A549 (cell line): ENCODE measurements at regions not wholly inside any gene's neighbourhood (a gene's known extent, or its start where the extent isn't known, plus 50 kb on each side); places are given as distances from the start of the nearest gene placed in this dataset.

Experiments used
- CBX2 ChIP-seq: fragments of 200-600 bp; sonication (generic); IDR thresholded peaks from 2 replicates; pipeline ENCODE4 v1.6.1; 2016; ENCODE audit warnings: low read depth, mild to moderate bottlenecking, borderline replicate concordance
- CHD2 ChIP-seq: fragments of 150-350 bp; IDR thresholded peaks from 2 replicates; pipeline ENCODE4 v1.6.1; 2014; ENCODE audit warnings: low read length; ENCODE audit not compliant: partially characterized antibody
- ESRRA ChIP-seq: fragments of 150-350 bp; IDR thresholded peaks from 2 replicates; pipeline ENCODE4 v1.6.1; 2014; ENCODE audit warnings: mild to moderate bottlenecking, low read length, borderline replicate concordance
- HDAC2 ChIP-seq: fragments of 200-600 bp; sonication (generic); IDR thresholded peaks from 2 replicates; pipeline ENCODE4 v1.6.1; 2016
- JUNB ChIP-seq: fragments of >200 bp; sonication (Bioruptor Twin); formaldehyde crosslinking; IDR thresholded peaks from 2 replicates; pipeline ENCODE4 v1.6.1; 2016
- MAZ ChIP-seq: fragments of 150-350 bp; IDR thresholded peaks from 2 replicates; pipeline ENCODE4 v1.6.1; 2014; ENCODE audit warnings: antibody characterized with exemption, low read depth, low read length, borderline replicate concordance
- MYC ChIP-seq: IDR thresholded peaks from 2 replicates; pipeline ENCODE4 v1.6.1; 2012; ENCODE audit warnings: mild to moderate bottlenecking, inconsistent platforms, low read length, improper control_type of control experiment, borderline replicate concordance
- POLR2A ChIP-seq: IDR thresholded peaks from 2 replicates; pipeline ENCODE4 v1.6.1; 2012; ENCODE audit warnings: mild to moderate bottlenecking, low read length
- REST ChIP-seq: fragments of 200-600 bp; sonication (generic); IDR thresholded peaks from 2 replicates; pipeline ENCODE4 v1.6.1; 2016; ENCODE audit warnings: antibody characterized with exemption, mild to moderate bottlenecking, moderate library complexity
- SMC3 ChIP-seq: fragments of >200 bp; sonication (Bioruptor Twin); formaldehyde crosslinking; IDR thresholded peaks from 3 replicates; pipeline ENCODE4 v1.6.1; 2018; ENCODE audit warnings: inconsistent platforms
- TF ChIP-seq, protein P1 (sequence below): fragments of >200 bp; sonication (Bioruptor Twin); formaldehyde crosslinking; IDR thresholded peaks from 3 replicates; pipeline ENCODE4 v1.5.1; 2016

DNA sequence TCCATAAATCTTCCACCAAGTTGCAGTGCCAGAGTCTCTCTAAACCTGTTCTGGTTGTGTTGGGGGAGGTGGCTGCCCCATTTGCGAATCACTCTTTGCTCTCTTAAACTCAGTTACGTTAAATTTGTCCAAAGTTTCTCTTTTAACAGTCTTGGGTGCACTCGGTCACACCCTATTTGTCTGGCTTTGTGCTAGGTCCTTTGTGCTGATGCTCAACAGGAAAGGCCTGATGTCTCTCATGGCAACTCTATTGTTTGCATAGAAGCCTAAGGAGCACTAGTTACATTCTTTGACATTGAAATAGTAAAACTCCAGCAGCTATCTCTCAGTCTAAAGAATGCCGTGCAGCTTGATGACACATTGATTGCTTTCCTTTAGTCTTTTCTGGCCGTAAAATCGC, 105.1 kb downstream of the TRMT11 start:
- TF ChIP-seq, protein P1, sequence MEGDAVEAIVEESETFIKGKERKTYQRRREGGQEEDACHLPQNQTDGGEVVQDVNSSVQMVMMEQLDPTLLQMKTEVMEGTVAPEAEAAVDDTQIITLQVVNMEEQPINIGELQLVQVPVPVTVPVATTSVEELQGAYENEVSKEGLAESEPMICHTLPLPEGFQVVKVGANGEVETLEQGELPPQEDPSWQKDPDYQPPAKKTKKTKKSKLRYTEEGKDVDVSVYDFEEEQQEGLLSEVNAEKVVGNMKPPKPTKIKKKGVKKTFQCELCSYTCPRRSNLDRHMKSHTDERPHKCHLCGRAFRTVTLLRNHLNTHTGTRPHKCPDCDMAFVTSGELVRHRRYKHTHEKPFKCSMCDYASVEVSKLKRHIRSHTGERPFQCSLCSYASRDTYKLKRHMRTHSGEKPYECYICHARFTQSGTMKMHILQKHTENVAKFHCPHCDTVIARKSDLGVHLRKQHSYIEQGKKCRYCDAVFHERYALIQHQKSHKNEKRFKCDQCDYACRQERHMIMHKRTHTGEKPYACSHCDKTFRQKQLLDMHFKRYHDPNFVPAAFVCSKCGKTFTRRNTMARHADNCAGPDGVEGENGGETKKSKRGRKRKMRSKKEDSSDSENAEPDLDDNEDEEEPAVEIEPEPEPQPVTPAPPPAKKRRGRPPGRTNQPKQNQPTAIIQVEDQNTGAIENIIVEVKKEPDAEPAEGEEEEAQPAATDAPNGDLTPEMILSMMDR: no peak
- TF ChIP-seq CHD2 (no peak), ESRRA (no peak), CBX2 (no peak), JUNB (no peak), HDAC2 (no peak), SMC3 (no peak), REST (no peak), MAZ (no peak), POLR2A (no peak), MYC (no peak)
